NCI-H1048 (cell line): ENCODE measurements at regions not wholly inside any gene's neighbourhood (a gene's known extent, or its start where the extent isn't known, plus 50 kb on each side); places are given as distances from the start of the nearest gene placed in this dataset.

Experiments used
- DNase-seq: peaks from one replicate; lab custom pipeline; 2025; lab: John Stamatoyannopoulos, UW

GRCh38 chr2:211067029-211067428 lies 510.6 kb downstream of the CPS1 start:
- no peak for DNase-seq

- DNase-seq: no peak
Observed at GRCh38 chr2:211068108-211068780, 511.8 kb downstream of the CPS1 start.

- DNase-seq: no peak
Observed at GRCh38 chr2:211070547-211070946, 514.1 kb downstream of the CPS1 start.

GRCh38 chr2:211077216-211077767 lies 520.9 kb downstream of the CPS1 start:
- no peak for DNase-seq

GRCh38 chr2:211084352-211084751 lies 528.0 kb downstream of the CPS1 start:
- DNase-seq: no peak

GRCh38 chr2:211085056-211085680 lies 528.8 kb downstream of the CPS1 start:
- peak; percentile 16 for DNase-seq

GRCh38 chr2:211086049-211086448 lies 529.6 kb downstream of the CPS1 start:
- no peak for DNase-seq

- no peak for DNase-seq
Observed at GRCh38 chr2:211089127-211089526, 532.7 kb downstream of the CPS1 start.

GRCh38 chr2:211093743-211094303 lies 537.4 kb downstream of the CPS1 start:
- no peak for DNase-seq

GRCh38 chr2:211103989-211104388 lies 547.6 kb downstream of the CPS1 start:
- no peak for DNase-seq

GRCh38 chr2:211113334-211114175 lies 557.2 kb downstream of the CPS1 start:
- no peak for DNase-seq

- DNase-seq: no peak
Observed at GRCh38 chr2:211114826-211115455, 558.5 kb downstream of the CPS1 start.

- DNase-seq: no peak
Observed at GRCh38 chr2:211117026-211117425, 560.6 kb downstream of the CPS1 start.

- DNase-seq: no peak
Observed at GRCh38 chr2:211126256-211126655, 569.9 kb downstream of the CPS1 start.

- no peak for DNase-seq
Observed at GRCh38 chr2:211127501-211127900, 571.1 kb downstream of the CPS1 start.

- no peak for DNase-seq
Observed at GRCh38 chr2:211128287-211128686, 571.9 kb downstream of the CPS1 start.

GRCh38 chr2:211129798-211130197 lies 573.4 kb downstream of the CPS1 start:
- no peak for DNase-seq

- DNase-seq: no peak
Observed at GRCh38 chr2:211132046-211132445, 575.6 kb downstream of the CPS1 start.

- no peak for DNase-seq
Observed at GRCh38 chr2:211132573-211132972, 576.2 kb downstream of the CPS1 start.

GRCh38 chr2:211133766-211134165 lies 577.4 kb downstream of the CPS1 start:
- no peak for DNase-seq

- no peak for DNase-seq
Observed at GRCh38 chr2:211138551-211138950, 582.2 kb downstream of the CPS1 start.

GRCh38 chr2:211141646-211142045 lies 585.2 kb downstream of the CPS1 start:
- no peak for DNase-seq
